ENCODE measurements at regions not wholly inside any gene's neighbourhood (a gene's known extent, or its start where the extent isn't known, plus 50 kb on each side); places are given as distances from the start of the nearest gene placed in this dataset.

DNA sequence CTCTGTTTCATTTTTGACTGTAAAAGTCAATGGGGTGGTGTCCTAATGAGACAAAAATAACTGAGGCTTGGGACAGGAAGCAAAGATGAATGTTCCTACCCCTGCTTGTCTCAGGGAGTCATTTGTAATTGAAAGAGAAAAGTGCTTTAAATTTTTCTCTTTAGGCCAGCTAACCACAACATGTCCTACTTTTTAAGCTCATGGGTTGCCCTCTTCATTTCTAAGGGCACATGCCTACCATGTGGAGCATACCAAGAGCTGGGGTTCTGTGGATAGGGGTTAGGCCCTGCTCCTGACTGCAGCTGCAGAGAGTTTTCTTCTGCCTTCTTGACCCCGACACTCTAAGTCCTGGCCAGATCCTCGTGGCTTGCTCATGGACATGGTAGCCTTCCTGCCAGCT lies 96.8 kb upstream of the ARL4C start:
- TF ChIP-seq, protein P1, sequence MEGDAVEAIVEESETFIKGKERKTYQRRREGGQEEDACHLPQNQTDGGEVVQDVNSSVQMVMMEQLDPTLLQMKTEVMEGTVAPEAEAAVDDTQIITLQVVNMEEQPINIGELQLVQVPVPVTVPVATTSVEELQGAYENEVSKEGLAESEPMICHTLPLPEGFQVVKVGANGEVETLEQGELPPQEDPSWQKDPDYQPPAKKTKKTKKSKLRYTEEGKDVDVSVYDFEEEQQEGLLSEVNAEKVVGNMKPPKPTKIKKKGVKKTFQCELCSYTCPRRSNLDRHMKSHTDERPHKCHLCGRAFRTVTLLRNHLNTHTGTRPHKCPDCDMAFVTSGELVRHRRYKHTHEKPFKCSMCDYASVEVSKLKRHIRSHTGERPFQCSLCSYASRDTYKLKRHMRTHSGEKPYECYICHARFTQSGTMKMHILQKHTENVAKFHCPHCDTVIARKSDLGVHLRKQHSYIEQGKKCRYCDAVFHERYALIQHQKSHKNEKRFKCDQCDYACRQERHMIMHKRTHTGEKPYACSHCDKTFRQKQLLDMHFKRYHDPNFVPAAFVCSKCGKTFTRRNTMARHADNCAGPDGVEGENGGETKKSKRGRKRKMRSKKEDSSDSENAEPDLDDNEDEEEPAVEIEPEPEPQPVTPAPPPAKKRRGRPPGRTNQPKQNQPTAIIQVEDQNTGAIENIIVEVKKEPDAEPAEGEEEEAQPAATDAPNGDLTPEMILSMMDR (IDR thresholded peaks at IDR 0.05; ENCODE audit: partially characterized antibody, unreplicated experiment): no peak
- peaks cover 20% of the 10 kb centered on the region for H3K4me1 Mint-ChIP-seq (ENCODE audit: low read depth, unreplicated experiment)
- no peak overlapping the region for H3K4me3 Mint-ChIP-seq (ENCODE audit: unreplicated experiment)
- H3K27ac Mint-ChIP-seq (ENCODE audit: unreplicated experiment): no peak overlapping the region
- DNase-seq: no peak
- H3K36me3 Mint-ChIP-seq (ENCODE audit: unreplicated experiment): no peaks in the 10 kb centered on the region
- H3K9me3 Mint-ChIP-seq (ENCODE audit: unreplicated experiment): peaks cover 1% of the 10 kb centered on the region
- no peaks in the 10 kb centered on the region for H3K27me3 Mint-ChIP-seq (ENCODE audit: unreplicated experiment)

DNA sequence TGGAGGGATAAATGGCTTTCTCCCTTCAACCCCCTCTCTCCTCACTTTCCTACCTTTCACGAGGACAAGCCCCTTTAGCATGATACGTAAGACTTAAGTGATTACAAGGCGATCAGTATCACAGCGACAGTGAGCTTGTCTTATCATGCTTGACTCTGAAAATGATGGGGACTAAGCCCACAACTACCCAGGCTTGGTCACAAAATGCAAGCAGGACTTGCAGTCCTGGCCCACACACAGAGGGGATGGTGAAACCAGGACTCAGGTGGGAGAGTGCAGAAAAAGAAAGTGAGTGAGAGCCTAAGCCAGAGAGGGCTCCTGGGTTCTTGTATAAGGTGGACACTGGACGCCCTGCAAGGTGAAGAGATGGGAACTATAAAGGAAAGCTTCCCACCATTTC lies 95.7 kb upstream of the ARL4C start:
- H3K27ac Mint-ChIP-seq (ENCODE audit: unreplicated experiment): no peak overlapping the region
- TF ChIP-seq, protein P1 (IDR thresholded peaks at IDR 0.05; ENCODE audit: partially characterized antibody, unreplicated experiment): no peak

DNA sequence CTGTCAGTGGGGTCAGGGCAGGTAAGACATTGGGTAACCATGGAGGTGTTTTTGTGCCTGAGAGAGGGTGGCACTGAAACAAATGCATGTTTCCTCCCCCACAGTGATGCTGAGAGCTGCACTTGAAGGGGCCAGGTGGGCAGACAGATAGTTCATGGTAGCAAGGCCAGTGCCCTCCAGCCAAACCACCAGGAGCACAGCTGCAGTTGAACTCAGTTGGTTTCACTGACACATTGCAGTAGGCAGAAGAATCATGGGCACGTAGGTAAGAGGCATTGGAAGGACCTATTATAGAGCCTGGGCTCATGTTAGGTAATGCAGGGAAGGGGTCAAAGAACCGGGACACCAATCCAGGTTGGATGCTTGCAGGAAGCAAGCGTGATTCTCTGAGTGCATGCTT lies 93.2 kb upstream of the ARL4C start:
- no peak overlapping the region for H3K27ac Mint-ChIP-seq (ENCODE audit: unreplicated experiment)
- H3K36me3 Mint-ChIP-seq (ENCODE audit: unreplicated experiment): no peaks in the 10 kb centered on the region
- H3K27me3 Mint-ChIP-seq (ENCODE audit: unreplicated experiment): no peaks in the 10 kb centered on the region
- DNase-seq: no peak
- H3K9me3 Mint-ChIP-seq (ENCODE audit: unreplicated experiment): peaks cover 1% of the 10 kb centered on the region
- TF ChIP-seq, protein P1 (IDR thresholded peaks at IDR 0.05; ENCODE audit: partially characterized antibody, unreplicated experiment): no peak
- H3K4me1 Mint-ChIP-seq (ENCODE audit: low read depth, unreplicated experiment): no peaks in the 10 kb centered on the region
- no peak overlapping the region for H3K4me3 Mint-ChIP-seq (ENCODE audit: unreplicated experiment)

More for the DNA sequence above, 95.7 kb upstream of the ARL4C start:
- Mint-ChIP-seq H3K36me3 (ENCODE audit: unreplicated experiment) (no peaks in the 10 kb centered on the region), H3K27me3 (ENCODE audit: unreplicated experiment) (no peaks in the 10 kb centered on the region), H3K4me3 (ENCODE audit: unreplicated experiment) (no peak overlapping the region), H3K4me1 (ENCODE audit: low read depth, unreplicated experiment) (peaks cover 19% of the 10 kb centered on the region), H3K9me3 (ENCODE audit: unreplicated experiment) (peaks cover 1% of the 10 kb centered on the region)
- no peak for DNase-seq

DNA sequence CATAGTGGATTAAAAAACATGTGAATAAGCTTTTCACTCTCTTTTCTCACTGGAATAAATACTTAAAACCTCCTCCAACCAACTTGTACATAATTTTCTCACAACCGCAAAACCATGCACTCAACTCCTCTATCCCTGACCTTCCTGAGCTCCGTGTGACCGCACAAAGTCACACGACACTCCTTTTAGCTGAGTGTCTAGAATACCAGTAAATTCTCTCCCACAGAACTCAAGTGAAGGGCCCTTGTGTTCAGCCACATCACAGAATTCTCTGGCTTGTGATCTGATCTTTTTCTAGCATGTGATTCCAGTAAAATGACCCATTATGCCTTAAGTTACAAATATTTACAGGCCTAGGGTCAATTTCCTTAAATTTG lies 91.2 kb upstream of the ARL4C start:
- no peak for DNase-seq
- Mint-ChIP-seq H3K4me3 (ENCODE audit: unreplicated experiment) (no peak overlapping the region), H3K27ac (ENCODE audit: unreplicated experiment) (no peak overlapping the region), H3K9me3 (ENCODE audit: unreplicated experiment) (peaks cover 1% of the 10 kb centered on the region), H3K36me3 (ENCODE audit: unreplicated experiment) (no peaks in the 10 kb centered on the region), H3K4me1 (ENCODE audit: low read depth, unreplicated experiment) (no peaks in the 10 kb centered on the region), H3K27me3 (ENCODE audit: unreplicated experiment) (no peaks in the 10 kb centered on the region)
- TF ChIP-seq, protein P1 (IDR thresholded peaks at IDR 0.05; ENCODE audit: partially characterized antibody, unreplicated experiment): no peak

DNA sequence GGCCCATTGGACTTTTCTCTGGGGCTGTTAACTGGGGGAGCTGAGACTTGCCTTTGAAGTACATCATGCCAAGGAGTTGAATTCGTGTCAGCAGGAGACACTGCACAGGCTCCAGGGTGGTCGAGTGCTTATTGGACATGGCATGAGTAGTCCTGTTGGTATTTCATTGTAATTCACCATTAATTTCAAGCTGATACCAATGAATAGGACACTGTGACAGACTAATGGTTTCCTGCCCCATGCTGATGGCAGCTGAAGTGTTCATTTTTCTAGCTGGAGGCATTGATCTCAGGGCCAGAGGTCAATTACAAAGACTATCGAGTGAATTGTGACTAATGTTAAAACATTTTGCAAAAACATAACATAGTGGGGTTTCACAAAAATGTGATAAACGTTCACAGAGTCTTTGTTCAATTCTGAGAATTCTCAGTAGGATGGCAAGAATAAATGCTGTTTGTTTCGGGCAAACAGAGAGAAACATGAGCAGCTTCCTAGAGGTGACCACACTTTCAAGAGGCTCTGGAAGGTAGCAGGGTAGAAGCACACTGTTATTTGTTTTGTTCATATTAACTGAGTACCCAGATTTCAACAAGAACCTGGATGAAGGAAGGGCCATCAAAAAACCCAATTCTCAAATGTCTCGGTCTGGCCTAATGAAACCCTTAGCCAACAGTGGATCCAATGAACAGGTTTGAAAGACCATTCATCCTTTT lies 90.6 kb upstream of the ARL4C start:
- no peak overlapping the region for H3K4me3 Mint-ChIP-seq (ENCODE audit: unreplicated experiment)
- H3K36me3 Mint-ChIP-seq (ENCODE audit: unreplicated experiment): no peaks in the 10 kb centered on the region
- DNase-seq: no peak
- H3K27me3 Mint-ChIP-seq (ENCODE audit: unreplicated experiment): no peaks in the 10 kb centered on the region
- no peak overlapping the region for H3K27ac Mint-ChIP-seq (ENCODE audit: unreplicated experiment)
- no peaks in the 10 kb centered on the region for H3K4me1 Mint-ChIP-seq (ENCODE audit: low read depth, unreplicated experiment)
- peaks cover 1% of the 10 kb centered on the region for H3K9me3 Mint-ChIP-seq (ENCODE audit: unreplicated experiment)
- TF ChIP-seq, protein P1 (IDR thresholded peaks at IDR 0.05; ENCODE audit: partially characterized antibody, unreplicated experiment): no peak

Measured in glutamatergic neuron (in vitro differentiated cells).